ENCODE measurements at regions not wholly inside any gene's neighbourhood (a gene's known extent, or its start where the extent isn't known, plus 50 kb on each side); places are given as distances from the start of the nearest gene placed in this dataset.

DNA sequence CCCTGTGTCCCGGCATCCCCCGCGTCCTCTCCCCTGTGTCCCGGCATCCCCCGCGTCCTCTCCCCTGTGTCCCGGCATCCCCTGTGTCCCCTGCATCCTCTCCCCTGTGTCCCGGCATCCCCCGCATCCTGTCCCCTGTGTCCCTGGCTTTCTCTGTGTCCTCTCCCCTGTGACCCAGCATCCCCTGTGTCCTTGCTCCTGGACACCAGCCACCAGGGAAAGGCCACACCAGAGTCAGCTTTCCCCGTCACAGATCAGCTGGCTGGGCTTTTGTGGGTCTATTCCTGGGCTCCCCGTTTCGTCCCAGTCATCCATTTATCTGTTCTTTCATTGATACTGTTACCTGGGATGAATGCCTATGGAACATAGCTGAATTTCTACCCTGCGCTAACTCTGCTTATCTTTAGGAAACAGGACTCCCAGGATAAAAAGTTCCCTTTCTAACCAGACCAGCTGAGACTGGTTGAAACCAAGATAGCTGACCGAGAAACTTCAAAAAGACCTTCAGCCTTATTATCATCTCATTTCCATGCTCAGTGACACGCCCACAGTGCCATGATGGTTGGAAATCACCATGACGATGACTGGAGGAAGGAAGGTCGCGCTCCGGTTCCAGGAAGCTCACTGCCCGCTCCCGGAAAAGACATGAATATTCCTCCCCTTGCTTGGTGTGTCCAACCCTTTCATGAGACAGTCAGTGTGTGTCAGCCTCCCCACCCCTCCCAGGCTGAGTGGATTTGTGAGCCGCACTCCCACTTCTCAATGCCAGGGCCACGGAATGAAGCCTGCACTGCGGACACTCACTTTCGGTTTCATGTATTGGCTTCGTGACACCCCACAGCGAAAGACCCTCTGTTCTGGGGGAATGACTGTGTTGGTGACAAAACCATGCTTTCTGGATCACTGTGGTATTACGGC lies 276.4 kb upstream of the SFSWAP start (continued):
- TF ChIP-seq CHD4 (IDR thresholded peaks at IDR 0.05; ENCODE audit: insufficient read depth, insufficient replicate concordance, low read depth, low read length, poor library complexity, severe bottlenecking) (no peak), FOXO4 (CRISPR knock-in tag; IDR thresholded peaks at IDR 0.05) (no peak), ZNF75A (CRISPR knock-in tag; IDR thresholded peaks at IDR 0.05) (peak; percentile 60; the same call in 1 of the 2 replicates), GATA2 (CRISPR knock-in tag; IDR thresholded peaks at IDR 0.05) (peak; percentile 66), ILK (tag; IDR thresholded peaks at IDR 0.05; ENCODE audit: borderline replicate concordance, low read depth) (no peak), HLTF (IDR thresholded peaks at IDR 0.05) (no peak), HNRNPH1 (optimal IDR thresholded peaks at IDR 0.05; ENCODE audit: low read depth, low read length) (no peak), TAL1 (IDR thresholded peaks at IDR 0.05) (peak; percentile 82), BRF2 (IDR thresholded peaks at IDR 0.05; ENCODE audit: borderline replicate concordance, insufficient read depth, insufficient read length) (no peak), MTA2 (IDR thresholded peaks at IDR 0.05; ENCODE audit: low read depth) (peak; percentile 67), ZKSCAN1 (IDR thresholded peaks at IDR 0.05; ENCODE audit: low read depth, low read length) (no peak), DIDO1 (tag; IDR thresholded peaks at IDR 0.05; ENCODE audit: low read depth) (no peak)
- TF ChIP-seq, protein P1, sequence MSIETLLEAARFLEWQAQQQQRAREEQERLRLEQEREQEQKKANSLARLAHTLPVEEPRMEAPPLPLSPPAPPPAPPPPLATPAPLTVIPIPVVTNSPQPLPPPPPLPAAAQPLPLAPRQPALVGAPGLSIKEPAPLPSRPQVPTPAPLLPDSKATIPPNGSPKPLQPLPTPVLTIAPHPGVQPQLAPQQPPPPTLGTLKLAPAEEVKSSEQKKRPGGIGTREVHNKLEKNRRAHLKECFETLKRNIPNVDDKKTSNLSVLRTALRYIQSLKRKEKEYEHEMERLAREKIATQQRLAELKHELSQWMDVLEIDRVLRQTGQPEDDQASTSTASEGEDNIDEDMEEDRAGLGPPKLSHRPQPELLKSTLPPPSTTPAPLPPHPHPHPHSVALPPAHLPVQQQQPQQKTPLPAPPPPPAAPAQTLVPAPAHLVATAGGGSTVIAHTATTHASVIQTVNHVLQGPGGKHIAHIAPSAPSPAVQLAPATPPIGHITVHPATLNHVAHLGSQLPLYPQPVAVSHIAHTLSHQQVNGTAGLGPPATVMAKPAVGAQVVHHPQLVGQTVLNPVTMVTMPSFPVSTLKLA (conservative IDR thresholded peaks at IDR 0.05): peak in 1 of 2 experiments; percentile 55; a peak in 2 of 4 replicates
- TF ChIP-seq, protein P2, sequence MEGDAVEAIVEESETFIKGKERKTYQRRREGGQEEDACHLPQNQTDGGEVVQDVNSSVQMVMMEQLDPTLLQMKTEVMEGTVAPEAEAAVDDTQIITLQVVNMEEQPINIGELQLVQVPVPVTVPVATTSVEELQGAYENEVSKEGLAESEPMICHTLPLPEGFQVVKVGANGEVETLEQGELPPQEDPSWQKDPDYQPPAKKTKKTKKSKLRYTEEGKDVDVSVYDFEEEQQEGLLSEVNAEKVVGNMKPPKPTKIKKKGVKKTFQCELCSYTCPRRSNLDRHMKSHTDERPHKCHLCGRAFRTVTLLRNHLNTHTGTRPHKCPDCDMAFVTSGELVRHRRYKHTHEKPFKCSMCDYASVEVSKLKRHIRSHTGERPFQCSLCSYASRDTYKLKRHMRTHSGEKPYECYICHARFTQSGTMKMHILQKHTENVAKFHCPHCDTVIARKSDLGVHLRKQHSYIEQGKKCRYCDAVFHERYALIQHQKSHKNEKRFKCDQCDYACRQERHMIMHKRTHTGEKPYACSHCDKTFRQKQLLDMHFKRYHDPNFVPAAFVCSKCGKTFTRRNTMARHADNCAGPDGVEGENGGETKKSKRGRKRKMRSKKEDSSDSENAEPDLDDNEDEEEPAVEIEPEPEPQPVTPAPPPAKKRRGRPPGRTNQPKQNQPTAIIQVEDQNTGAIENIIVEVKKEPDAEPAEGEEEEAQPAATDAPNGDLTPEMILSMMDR (IDR thresholded peaks at IDR 0.05 in 2 of 3, conservative IDR thresholded peaks at IDR 0.05 in 1 of 3; ENCODE audit: insufficient read depth in 2 of 3, low read depth in 1 of 3, low read length in 3 of 3): no peak
